ENCODE measurements at regions not wholly inside any gene's neighbourhood (a gene's known extent, or its start where the extent isn't known, plus 50 kb on each side); places are given as distances from the start of the nearest gene placed in this dataset.
A peak's percentile ranks its signal among the peaks of the same experiment; 100 is the strongest.
"Not testable (repeated sequence)": the region's sequence is repeated elsewhere in the genome, so short reads cannot be mapped to it uniquely, and the experiment has no call there.

GRCh38 chr2:125224830-125225229 lies 1199.7 kb downstream of the CNTNAP5 start:
- Histone ChIP-seq H3K27me3 (no peaks in the 10 kb centered on the region), H3K4me3 (no peak overlapping the region), H3K4me1 (ENCODE audit: low read depth) (no peaks in the 10 kb centered on the region), H3K27ac (no peak overlapping the region), H3K36me3 (no peaks in the 10 kb centered on the region), H3K9me3 (ENCODE audit: low read depth) (no peaks in the 10 kb centered on the region)
- DNase-seq (ENCODE audit: low read depth in 1 of 2, low spot score in 1 of 2) = peak in 1 of 2 donors; percentile 3
- TF ChIP-seq CTCF (IDR thresholded peaks at IDR 0.05; ENCODE audit: low read depth, low read length) = no peak

GRCh38 chr2:125227843-125228392 lies 1202.8 kb downstream of the CNTNAP5 start:
- peak; percentile 11 for TF ChIP-seq CTCF (IDR thresholded peaks at IDR 0.05; ENCODE audit: low read depth, low read length)
- no peak for DNase-seq (ENCODE audit: low read depth in 1 of 2, low spot score in 1 of 2)
- Histone ChIP-seq H3K4me1 (ENCODE audit: low read depth) (no peaks in the 10 kb centered on the region), H3K36me3 (no peaks in the 10 kb centered on the region), H3K4me3 (no peak overlapping the region), H3K9me3 (ENCODE audit: low read depth) (no peaks in the 10 kb centered on the region), H3K27me3 (no peaks in the 10 kb centered on the region), H3K27ac (no peak overlapping the region)

- no peak for DNase-seq (ENCODE audit: low read depth in 1 of 2, low spot score in 1 of 2)
- H3K4me3 ChIP-seq = no peak overlapping the region
- no peaks in the 10 kb centered on the region for H3K9me3 ChIP-seq (ENCODE audit: low read depth)
- H3K27me3 ChIP-seq = no peaks in the 10 kb centered on the region
- H3K4me1 ChIP-seq (ENCODE audit: low read depth) = no peaks in the 10 kb centered on the region
- TF ChIP-seq CTCF (IDR thresholded peaks at IDR 0.05; ENCODE audit: low read depth, low read length) = no peak
- H3K27ac ChIP-seq = no peak overlapping the region
- no peaks in the 10 kb centered on the region for H3K36me3 ChIP-seq
Observed at GRCh38 chr2:125240870-125241269, 1215.8 kb downstream of the CNTNAP5 start.

- no peaks in the 10 kb centered on the region for H3K4me1 ChIP-seq (ENCODE audit: low read depth)
- H3K9me3 ChIP-seq (ENCODE audit: low read depth) = no peaks in the 10 kb centered on the region
- no peak for DNase-seq (ENCODE audit: low read depth in 1 of 2, low spot score in 1 of 2)
- H3K4me3 ChIP-seq = no peak overlapping the region
- no peak overlapping the region for H3K27ac ChIP-seq
- no peak for TF ChIP-seq CTCF (IDR thresholded peaks at IDR 0.05; ENCODE audit: low read depth, low read length)
- no peaks in the 10 kb centered on the region for H3K36me3 ChIP-seq
- H3K27me3 ChIP-seq = no peaks in the 10 kb centered on the region
Observed at GRCh38 chr2:125243074-125243473, 1218.0 kb downstream of the CNTNAP5 start.

GRCh38 chr2:125254010-125254409 lies 1228.9 kb downstream of the CNTNAP5 start:
- Histone ChIP-seq H3K36me3 (no peaks in the 10 kb centered on the region), H3K4me1 (ENCODE audit: low read depth) (no peaks in the 10 kb centered on the region), H3K4me3 (no peak overlapping the region), H3K9me3 (ENCODE audit: low read depth) (no peaks in the 10 kb centered on the region), H3K27me3 (no peaks in the 10 kb centered on the region), H3K27ac (no peak overlapping the region)
- no peak for TF ChIP-seq CTCF (IDR thresholded peaks at IDR 0.05; ENCODE audit: low read depth, low read length)
- DNase-seq (ENCODE audit: low read depth in 1 of 2, low spot score in 1 of 2) = peak in 1 of 2 donors; percentile 2

GRCh38 chr2:125259451-125259850 lies 1234.4 kb downstream of the CNTNAP5 start:
- peaks cover 6% of the 10 kb centered on the region for H3K4me1 ChIP-seq (ENCODE audit: low read depth)
- no peaks in the 10 kb centered on the region for H3K27me3 ChIP-seq
- H3K4me3 ChIP-seq = no peak overlapping the region
- no peak overlapping the region for H3K27ac ChIP-seq
- no peak for DNase-seq (ENCODE audit: low read depth in 1 of 2, low spot score in 1 of 2)
- H3K36me3 ChIP-seq = no peaks in the 10 kb centered on the region
- TF ChIP-seq CTCF (IDR thresholded peaks at IDR 0.05; ENCODE audit: low read depth, low read length) = no peak
- H3K9me3 ChIP-seq (ENCODE audit: low read depth) = no peaks in the 10 kb centered on the region

- not testable (repeated sequence) for H3K4me1 ChIP-seq (ENCODE audit: low read depth); H3K27ac ChIP-seq; H3K36me3 ChIP-seq; H3K9me3 ChIP-seq (ENCODE audit: low read depth); DNase-seq (ENCODE audit: low read depth in 1 of 2, low spot score in 1 of 2); H3K4me3 ChIP-seq; H3K27me3 ChIP-seq
Observed at GRCh38 chr2:125260366-125260930, 1235.4 kb downstream of the CNTNAP5 start.

Data from cardiac muscle cell (in vitro differentiated cells and primary cell).